HG02840 (cell line): ENCODE measurements at regions not wholly inside any gene's neighbourhood (a gene's known extent, or its start where the extent isn't known, plus 50 kb on each side); places are given as distances from the start of the nearest gene placed in this dataset.

Experiments used
- ATAC-seq: cut with Tn5 transposase; IDR thresholded peaks from one replicate; pipeline ENCODE4 v1.9.1; 2021; ENCODE audit warnings: mild to moderate bottlenecking, moderate library complexity, moderate number of reproducible peaks; ENCODE audit not compliant: unreplicated experiment, low FRiP score

- ATAC-seq: no peak
These were observed 184.0 kb upstream of the GSE1 start for GRCh38 chr16:85428899-85429775.

- no peak for ATAC-seq
These were observed 183.2 kb upstream of the GSE1 start for GRCh38 chr16:85429776-85430522.

GRCh38 chr16:85430523-85431421 is 182.3 kb upstream of the GSE1 start:
- no peak for ATAC-seq

- no peak for ATAC-seq
These were observed 181.5 kb upstream of the GSE1 start for GRCh38 chr16:85431431-85432124.

GRCh38 chr16:85432606-85433005 is 180.5 kb upstream of the GSE1 start:
- no peak for ATAC-seq

GRCh38 chr16:85433477-85433876 is 179.6 kb upstream of the GSE1 start:
- no peak for ATAC-seq

- ATAC-seq: no peak
These were observed 177.8 kb upstream of the GSE1 start for GRCh38 chr16:85435286-85435685.

GRCh38 chr16:85435700-85436099 is 177.4 kb upstream of the GSE1 start:
- ATAC-seq: no peak

- no peak for ATAC-seq
These were observed 176.9 kb upstream of the GSE1 start for GRCh38 chr16:85436207-85436606.

GRCh38 chr16:85436636-85437165 is 176.4 kb upstream of the GSE1 start:
- ATAC-seq: no peak

GRCh38 chr16:85437166-85438052 is 175.7 kb upstream of the GSE1 start:
- ATAC-seq: no peak

- ATAC-seq: no peak
These were observed 174.0 kb upstream of the GSE1 start for GRCh38 chr16:85438981-85439685.

GRCh38 chr16:85440744-85441143 is 172.4 kb upstream of the GSE1 start:
- no peak for ATAC-seq

- ATAC-seq: no peak
These were observed 171.8 kb upstream of the GSE1 start for GRCh38 chr16:85441189-85441889.

GRCh38 chr16:85441890-85442670 is 171.0 kb upstream of the GSE1 start:
- ATAC-seq: no peak

- no peak for ATAC-seq
These were observed 170.0 kb upstream of the GSE1 start for GRCh38 chr16:85443116-85443515.

GRCh38 chr16:85443531-85443930 is 169.6 kb upstream of the GSE1 start:
- no peak for ATAC-seq
